ENCODE measurements at regions not wholly inside any gene's neighbourhood (a gene's known extent, or its start where the extent isn't known, plus 50 kb on each side); places are given as distances from the start of the nearest gene placed in this dataset.

- TF ChIP-seq GATA2 (IDR thresholded peaks at IDR 0.05; ENCODE audit: low read depth, low read length) (no peak), GATA3 (IDR thresholded peaks at IDR 0.05; ENCODE audit: low read depth, low read length) (no peak)
Measured at GRCh38 chr5:159630545-159630944, 285.7 kb upstream of the ADRA1B start.

Measured in SH-SY5Y (cell line).